D721Med (cell line): ENCODE measurements at regions not wholly inside any gene's neighbourhood (a gene's known extent, or its start where the extent isn't known, plus 50 kb on each side); places are given as distances from the start of the nearest gene placed in this dataset.
"Not testable (repeated sequence)": the region's sequence is repeated elsewhere in the genome, so short reads cannot be mapped to it uniquely, and the experiment has no call there.

Experiments
- DNase-seq: peaks from one replicate; pipeline ENCODE4 v3.0.0; 2011; ENCODE audit warnings: low spot score; ENCODE audit not compliant: insufficient read length
- FAIRE-seq: peaks from 2 replicates; lab custom pipeline; 2011; peaks lifted over from hg19 to GRCh38; lab: Jason Lieb, UNC
- TF ChIP-seq, protein P1 (sequence below): IDR thresholded peaks from 2 replicates; pipeline ENCODE4 v1.5.1; 2012; ENCODE audit warnings: mild to moderate bottlenecking, control low read depth; ENCODE audit not compliant: insufficient read depth; ENCODE audit errors: missing control alignments

DNA sequence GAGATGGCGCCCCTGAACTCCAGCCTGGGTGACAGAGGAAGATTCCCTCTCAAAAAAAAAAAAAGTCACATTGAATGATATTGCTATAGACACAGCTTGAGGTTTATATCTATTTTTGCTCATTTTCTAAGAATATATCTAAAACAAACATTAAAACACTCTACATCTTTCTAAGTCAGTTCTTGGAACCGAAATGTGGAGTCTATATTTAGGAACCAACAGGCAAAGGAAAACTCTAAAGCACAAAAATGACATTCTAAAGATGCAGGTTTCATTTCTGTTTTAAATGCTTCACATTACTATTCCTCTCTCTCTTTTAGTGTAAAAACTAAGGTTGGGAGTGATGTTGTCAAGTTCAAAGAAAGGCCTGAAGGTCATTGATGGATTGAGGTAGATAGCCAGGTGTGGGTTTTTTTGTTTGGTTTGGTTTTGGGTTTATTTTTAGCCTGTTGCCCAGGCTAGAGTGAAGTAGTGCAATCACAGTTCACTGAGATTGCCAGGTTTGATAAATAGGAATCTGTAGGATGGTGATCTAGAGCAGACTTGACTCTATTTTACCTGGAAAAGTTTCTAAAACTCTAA, 194.0 kb upstream of the RBBP8 start:
- FAIRE-seq (no peak), DNase-seq (no peak)
- TF ChIP-seq, protein P1, sequence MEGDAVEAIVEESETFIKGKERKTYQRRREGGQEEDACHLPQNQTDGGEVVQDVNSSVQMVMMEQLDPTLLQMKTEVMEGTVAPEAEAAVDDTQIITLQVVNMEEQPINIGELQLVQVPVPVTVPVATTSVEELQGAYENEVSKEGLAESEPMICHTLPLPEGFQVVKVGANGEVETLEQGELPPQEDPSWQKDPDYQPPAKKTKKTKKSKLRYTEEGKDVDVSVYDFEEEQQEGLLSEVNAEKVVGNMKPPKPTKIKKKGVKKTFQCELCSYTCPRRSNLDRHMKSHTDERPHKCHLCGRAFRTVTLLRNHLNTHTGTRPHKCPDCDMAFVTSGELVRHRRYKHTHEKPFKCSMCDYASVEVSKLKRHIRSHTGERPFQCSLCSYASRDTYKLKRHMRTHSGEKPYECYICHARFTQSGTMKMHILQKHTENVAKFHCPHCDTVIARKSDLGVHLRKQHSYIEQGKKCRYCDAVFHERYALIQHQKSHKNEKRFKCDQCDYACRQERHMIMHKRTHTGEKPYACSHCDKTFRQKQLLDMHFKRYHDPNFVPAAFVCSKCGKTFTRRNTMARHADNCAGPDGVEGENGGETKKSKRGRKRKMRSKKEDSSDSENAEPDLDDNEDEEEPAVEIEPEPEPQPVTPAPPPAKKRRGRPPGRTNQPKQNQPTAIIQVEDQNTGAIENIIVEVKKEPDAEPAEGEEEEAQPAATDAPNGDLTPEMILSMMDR, result no peak

DNA sequence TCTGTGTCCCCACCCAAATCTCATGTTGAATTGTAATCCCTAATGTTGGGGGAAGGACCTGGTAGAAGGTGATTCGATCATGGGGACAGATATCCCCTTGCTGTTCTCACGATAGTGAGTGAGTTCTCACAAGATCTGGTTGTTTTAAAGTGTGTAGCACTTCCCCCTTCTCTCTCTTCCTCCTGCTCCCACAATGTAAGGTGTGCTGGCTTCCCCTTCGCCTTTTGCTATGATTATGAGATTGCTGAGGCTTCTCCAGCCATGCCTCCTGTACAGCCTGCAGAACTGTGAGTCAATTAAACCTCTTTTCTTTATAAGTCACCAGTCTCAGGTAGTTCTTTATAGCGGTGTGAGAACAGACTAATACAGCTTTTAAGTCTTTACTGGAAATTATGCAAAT, 193.3 kb upstream of the RBBP8 start:
- no peak for FAIRE-seq
- no peak for DNase-seq
- TF ChIP-seq, protein P1, result no peak

DNA sequence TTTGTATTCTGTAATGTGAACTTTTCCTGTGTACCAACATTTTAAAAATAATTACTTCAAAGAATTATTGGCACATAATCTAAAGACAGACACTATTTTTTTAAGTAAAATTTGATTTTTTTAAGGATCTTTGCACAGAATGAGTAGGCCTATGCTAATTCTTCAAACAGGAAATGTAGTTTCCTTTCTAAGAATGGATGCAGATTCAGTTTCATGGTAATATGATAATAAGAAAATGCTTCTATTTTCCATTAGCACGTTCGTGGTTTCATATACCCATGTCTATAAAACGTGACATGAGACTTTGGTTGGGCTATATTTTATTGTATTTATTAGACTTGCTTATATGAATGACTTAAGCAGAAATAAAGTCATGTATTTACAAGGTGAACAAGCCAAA, 191.8 kb upstream of the RBBP8 start:
- FAIRE-seq (no peak), DNase-seq (no peak)
- TF ChIP-seq, protein P1, result no peak

DNA sequence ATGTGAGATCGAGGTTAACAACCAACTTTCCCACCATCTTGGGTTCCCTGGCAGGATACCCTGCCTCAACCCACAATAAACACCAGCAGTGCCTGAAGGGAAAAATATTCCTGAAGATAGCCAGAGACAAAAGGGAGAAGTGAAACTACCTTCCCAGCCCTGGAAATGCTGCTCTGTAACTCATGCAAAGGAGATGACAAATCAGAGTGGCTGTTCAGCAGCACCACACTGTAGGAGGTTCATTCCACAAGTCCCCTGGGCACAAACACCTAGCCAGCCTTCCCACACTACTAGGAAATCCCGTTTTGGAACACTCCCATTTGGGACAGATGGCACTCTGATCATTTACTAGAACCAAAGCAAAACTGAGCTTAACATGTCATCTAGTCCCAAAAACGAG, 190.7 kb upstream of the RBBP8 start:
- TF ChIP-seq, protein P1, result no peak
- DNase-seq (no peak), FAIRE-seq (no peak)

DNA sequence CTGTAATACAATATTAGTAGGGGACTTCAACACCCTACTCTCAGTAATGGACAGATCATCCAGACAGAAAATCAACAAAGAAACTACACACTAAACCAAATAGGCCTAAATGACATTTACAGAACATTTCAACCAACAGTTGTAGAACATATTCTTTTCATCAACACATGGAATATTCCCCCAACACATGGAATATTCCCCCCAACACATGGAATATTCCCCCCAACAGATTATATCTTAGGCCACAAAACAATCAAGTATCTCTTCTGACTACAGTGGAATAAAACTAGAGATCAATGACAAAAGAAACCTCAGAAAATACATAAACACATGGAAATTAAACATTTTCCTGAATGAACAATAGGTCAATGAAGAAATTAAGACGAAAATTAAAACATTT, 187.2 kb upstream of the RBBP8 start:
- TF ChIP-seq, protein P1, result no peak
- no peak for FAIRE-seq
- no peak for DNase-seq

DNA sequence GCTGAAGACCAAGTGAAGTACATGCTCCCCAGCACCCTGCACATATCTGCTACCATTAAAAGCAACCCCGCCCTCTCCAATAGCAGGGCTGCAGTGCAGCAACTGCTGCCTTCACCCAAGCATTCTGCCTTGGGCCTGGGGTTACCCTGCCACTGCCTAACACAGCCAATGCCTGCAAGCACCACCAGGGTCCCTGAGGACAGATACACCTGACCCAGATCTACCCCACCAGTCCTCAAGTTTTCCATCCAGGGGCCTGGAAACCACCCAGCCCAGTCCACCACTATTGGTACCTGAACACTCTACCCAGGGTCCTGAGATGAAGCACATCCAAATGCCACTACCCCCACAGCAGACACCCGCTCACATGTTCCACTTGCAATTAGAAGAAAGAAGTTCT, 181.1 kb upstream of the RBBP8 start:
- FAIRE-seq, result no peak
- TF ChIP-seq, protein P1, result no peak
- no peak for DNase-seq

DNA sequence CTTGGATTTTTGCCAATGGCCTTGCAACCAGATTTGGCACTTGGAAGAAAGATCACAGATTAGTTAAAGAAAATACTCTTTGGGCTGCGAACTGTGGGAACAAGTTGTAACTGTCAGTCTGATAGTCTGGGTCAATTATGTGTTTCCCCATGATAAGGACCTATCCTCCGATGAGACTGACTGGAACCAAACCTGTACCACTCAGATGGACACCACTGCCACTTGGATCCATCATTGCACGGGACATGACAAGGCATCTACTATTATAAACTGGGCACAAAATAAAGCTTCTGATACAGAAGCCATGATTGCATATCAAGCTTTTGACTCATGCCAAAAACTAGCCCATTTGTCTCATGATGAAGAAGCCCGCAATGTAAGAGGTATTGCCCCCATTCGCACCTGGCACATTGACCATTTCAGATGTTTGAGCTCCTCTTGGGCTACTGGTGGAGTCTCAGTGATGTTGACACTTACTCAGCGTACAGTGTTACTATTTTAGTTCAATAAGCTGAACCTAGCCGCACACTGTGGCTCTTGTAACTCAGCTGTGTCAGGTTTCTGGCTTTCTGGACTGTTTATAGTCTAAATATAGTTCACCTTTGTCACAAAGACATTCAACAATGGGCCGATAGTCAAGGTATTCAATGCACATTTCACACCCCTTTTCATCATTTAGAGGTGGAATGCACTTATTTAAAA, 179.8 kb upstream of the RBBP8 start:
- TF ChIP-seq, protein P1, result no peak
- FAIRE-seq (no peak), DNase-seq (no peak)

DNA sequence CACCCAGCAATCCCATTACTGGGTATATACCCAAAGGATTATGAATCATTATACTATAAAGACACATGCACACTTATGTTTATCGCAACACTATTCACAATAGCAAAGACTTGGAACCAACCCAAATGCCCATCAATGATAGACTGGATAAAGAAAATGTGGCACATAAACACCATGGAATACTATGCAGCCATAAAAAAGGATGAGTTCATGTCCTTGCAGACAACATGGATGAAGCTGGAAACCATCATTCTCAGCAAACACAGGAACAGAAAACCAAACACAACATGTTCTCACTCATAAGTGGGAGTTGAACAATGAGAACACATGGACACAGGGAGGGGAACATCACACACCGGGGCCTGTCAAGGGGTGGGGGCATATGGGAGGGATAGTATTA, 169.1 kb upstream of the RBBP8 start:
- DNase-seq, FAIRE-seq: not testable (repeated sequence)
